Small intestine (tissue), 7 donors: ENCODE measurements at regions not wholly inside any gene's neighbourhood (a gene's known extent, or its start where the extent isn't known, plus 50 kb on each side); places are given as distances from the start of the nearest gene placed in this dataset.
"Not testable (repeated sequence)": the region's sequence is repeated elsewhere in the genome, so short reads cannot be mapped to it uniquely, and the experiment has no call there.

Experiments used
- DNase-seq, 2 donors: peaks; one replicate each; pipeline versions ENCODE4 v3.0.0 to v3.0.0-alpha.2; 2013
- FAIRE-seq: peaks from 2 replicates; lab custom pipeline; 2012; peaks lifted over from hg19 to GRCh38; lab: Jason Lieb, UNC
- H3K27ac ChIP-seq, 3 donors: one replicate each; pipeline ENCODE4 v1.5.1; 2013; ENCODE audit warnings: low read length in 2 of 3, mild to moderate bottlenecking in 2 of 3, control low read depth in 1 of 3, inconsistent platforms in 1 of 3, low read depth in 1 of 3, moderate library complexity in 1 of 3
- H3K27me3 ChIP-seq, 3 donors: one replicate each; pipeline ENCODE4 v1.6.1; 2013; ENCODE audit warnings: low read length in 3 of 3, inconsistent platforms in 1 of 3; ENCODE audit not compliant: control insufficient read depth in 3 of 3, insufficient read depth in 3 of 3
- H3K36me3 ChIP-seq, 3 donors: one replicate each; pipeline ENCODE4 v1.6.1; 2013; ENCODE audit warnings: low read length in 3 of 3, inconsistent platforms in 1 of 3, low read depth in 1 of 3, mild to moderate bottlenecking in 1 of 3, moderate library complexity in 1 of 3; ENCODE audit not compliant: control insufficient read depth in 3 of 3, insufficient read depth in 2 of 3
- H3K4me1 ChIP-seq, 3 donors: one replicate each; pipeline ENCODE4 v1.6.1; 2013; ENCODE audit warnings: low read length in 2 of 3, inconsistent platforms in 1 of 3, low read depth in 1 of 3, mild to moderate bottlenecking in 1 of 3, moderate library complexity in 1 of 3; ENCODE audit not compliant: control insufficient read depth in 3 of 3, insufficient read depth in 2 of 3
- H3K4me3 ChIP-seq, 3 donors: one replicate each; pipeline ENCODE4 v1.5.1; 2013; ENCODE audit warnings: low read length in 3 of 3, control low read depth in 1 of 3, inconsistent platforms in 1 of 3, low read depth in 1 of 3, mild to moderate bottlenecking in 1 of 3, moderate library complexity in 1 of 3
- H3K9me3 ChIP-seq, 2 donors: one replicate each; pipeline ENCODE4 v1.6.1; 2013; ENCODE audit warnings: low read depth in 1 of 2, low read length in 1 of 2; ENCODE audit not compliant: control insufficient read depth in 2 of 2, insufficient read depth in 1 of 2
- WGBS, 3 donors: extraction: QIAGEN DNeasy Blood & Tissue Kit; methylation state at CpG; one replicate each; pipeline ENCODE4 v1.1.7; 2013; 5-methylcytosine and 5-hydroxymethylcytosine counted together
- donor health status: healthy with polysubstance abuse.
- donor health status: control.
- donor health status: control.
- donor health status: Bipolar disorder and iron deficiency.
- donor health status: healthy.

DNA sequence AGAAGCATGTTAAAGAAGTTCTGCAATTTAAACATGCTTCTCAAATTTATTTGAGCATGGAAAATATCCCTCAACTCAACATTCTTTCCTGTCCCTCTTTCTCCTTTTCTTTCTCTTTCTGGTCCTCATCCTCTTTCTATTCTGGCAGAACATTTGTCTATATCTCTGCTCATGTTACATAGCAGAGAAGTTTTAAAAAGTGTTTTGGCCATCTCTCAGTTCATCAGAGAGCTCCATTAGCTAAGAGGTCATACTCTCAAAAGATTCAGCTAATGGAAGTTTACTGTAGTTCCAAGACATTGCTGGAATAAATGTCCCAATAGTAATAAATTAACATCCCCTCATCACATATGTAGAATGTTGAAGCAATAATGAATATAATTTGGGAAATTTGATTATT lies 53.5 kb downstream of the XCL2 start:
- DNase-seq: no peak
- no peak for FAIRE-seq
- Histone ChIP-seq H3K4me1 (peaks cover 0 to 2% (median 0%) of the 10 kb centered on the region in 3 donors), H3K9me3 (peaks cover 0 to 5% of the 10 kb centered on the region in 2 donors), H3K27ac (no peak overlapping the region), H3K36me3 (no peaks in the 10 kb centered on the region), H3K27me3 (no peaks in the 10 kb centered on the region), H3K4me3 (no peak overlapping the region)

GRCh38 chr1:168488138-168488537 lies 55.7 kb downstream of the XCL2 start:
- no peak for FAIRE-seq
- DNase-seq: no peak

GRCh38 chr1:168486820-168487219 lies 57.0 kb downstream of the XCL2 start:
- not testable (repeated sequence) for DNase-seq, H3K36me3 ChIP-seq, H3K27ac ChIP-seq, H3K27me3 ChIP-seq, FAIRE-seq, H3K9me3 ChIP-seq, H3K4me3 ChIP-seq, H3K4me1 ChIP-seq
- WGBS, 3 donors: 92 to 100% (median 100%) methylated on average over 1 of the region's 1 CpG

More at GRCh38 chr1:168488138-168488537, 55.7 kb downstream of the XCL2 start:
- H3K9me3 ChIP-seq: peaks cover 0 to 2% of the 10 kb centered on the region in 2 donors
- H3K36me3 ChIP-seq: no peaks in the 10 kb centered on the region
- no peak overlapping the region for H3K4me3 ChIP-seq
- no peaks in the 10 kb centered on the region for H3K27me3 ChIP-seq
- no peak overlapping the region for H3K27ac ChIP-seq
- peaks cover 0 to 2% (median 0%) of the 10 kb centered on the region in 3 donors for H3K4me1 ChIP-seq
- 31 to 39% (median 32%) methylated on average over 1 of the region's 1 CpG for WGBS, 3 donors

GRCh38 chr1:168485048-168485447 lies 58.7 kb downstream of the XCL2 start:
- Histone ChIP-seq H3K4me3 (no peak overlapping the region), H3K27me3 (no peaks in the 10 kb centered on the region), H3K9me3 (no peaks in the 10 kb centered on the region), H3K36me3 (no peaks in the 10 kb centered on the region), H3K27ac (no peak overlapping the region), H3K4me1 (peaks cover 0 to 6% (median 0%) of the 10 kb centered on the region in 3 donors)
- DNase-seq: no peak
- FAIRE-seq: no peak
- WGBS, 3 donors: 43 to 57% (median 54%) methylated on average over 5 of the region's 5 CpGs

- Histone ChIP-seq H3K4me3 (no peak overlapping the region), H3K4me1 (peaks cover 0 to 6% (median 0%) of the 10 kb centered on the region in 3 donors), H3K9me3 (no peaks in the 10 kb centered on the region), H3K36me3 (no peaks in the 10 kb centered on the region), H3K27ac (no peak overlapping the region), H3K27me3 (no peaks in the 10 kb centered on the region)
- no peak for DNase-seq
- no peak for FAIRE-seq
These were observed 59.7 kb downstream of the XCL2 start for GRCh38 chr1:168484083-168484482.

- no peaks in the 10 kb centered on the region for H3K9me3 ChIP-seq
- H3K4me3 ChIP-seq: no peak overlapping the region
- FAIRE-seq (no peak), DNase-seq (no peak)
- H3K27me3 ChIP-seq: no peaks in the 10 kb centered on the region
- 58 to 76% (median 72%) methylated on average over 1 of the region's 1 CpG for WGBS, 3 donors
- H3K27ac ChIP-seq: no peak overlapping the region
- peaks cover 0 to 6% (median 0%) of the 10 kb centered on the region in 3 donors for H3K4me1 ChIP-seq
- no peaks in the 10 kb centered on the region for H3K36me3 ChIP-seq
These were observed 60.3 kb downstream of the XCL2 start for GRCh38 chr1:168483539-168483938.

DNA sequence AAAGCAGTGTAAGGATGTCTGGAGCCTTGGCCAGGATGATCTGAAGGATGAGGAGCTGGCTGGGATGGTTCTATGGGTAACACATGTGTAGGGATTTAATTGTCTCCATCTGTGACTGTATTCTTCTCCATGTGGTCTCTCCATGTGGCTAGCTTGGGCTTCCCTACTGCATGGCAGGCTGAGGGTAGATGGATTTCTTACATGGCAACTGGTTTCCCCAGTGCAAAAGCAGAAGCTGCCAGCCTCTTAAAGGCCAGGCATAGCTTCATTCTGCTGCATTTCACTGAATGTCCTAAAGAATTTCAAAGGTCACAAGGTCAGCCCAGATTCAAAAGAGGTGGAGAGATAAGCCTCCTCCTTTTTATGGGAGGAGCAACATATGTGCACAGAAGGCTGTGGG lies 61.7 kb downstream of the XCL2 start:
- FAIRE-seq: no peak

DNA sequence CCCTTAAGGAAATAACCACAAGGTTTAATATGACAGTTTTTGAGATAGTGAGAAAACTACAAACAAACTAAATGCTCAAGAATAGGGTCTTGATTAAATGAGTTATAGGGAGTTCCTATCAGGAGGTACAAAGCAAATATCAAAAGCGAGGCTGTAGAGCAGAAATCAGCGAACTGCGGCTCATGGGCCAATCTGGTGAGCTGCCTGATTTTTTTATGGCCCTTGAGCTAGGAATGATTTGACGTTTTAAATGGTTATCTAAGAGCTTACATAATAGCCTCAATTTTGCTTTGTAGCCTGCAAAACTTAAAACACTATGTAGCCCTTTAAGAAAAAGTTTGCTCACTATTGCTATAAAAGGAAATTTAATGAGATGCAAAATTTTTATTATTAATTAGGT lies 62.2 kb downstream of the XCL2 start:
- Histone ChIP-seq H3K9me3 (no peaks in the 10 kb centered on the region), H3K27me3 (no peaks in the 10 kb centered on the region), H3K4me1 (peaks cover 0 to 6% (median 0%) of the 10 kb centered on the region in 3 donors), H3K4me3 (no peak overlapping the region), H3K27ac (no peak overlapping the region), H3K36me3 (no peaks in the 10 kb centered on the region)
- DNase-seq: no peak
- FAIRE-seq: no peak
- WGBS, 3 donors: 49 to 64% (median 49%) methylated on average over 4 of the region's 4 CpGs

More for the DNA sequence above, 61.7 kb downstream of the XCL2 start:
- no peaks in the 10 kb centered on the region for H3K9me3 ChIP-seq
- no peaks in the 10 kb centered on the region for H3K27me3 ChIP-seq
- no peaks in the 10 kb centered on the region for H3K36me3 ChIP-seq
- no peak overlapping the region for H3K27ac ChIP-seq
- no peak overlapping the region for H3K4me3 ChIP-seq
- DNase-seq: no peak
- H3K4me1 ChIP-seq: peaks cover 0 to 6% (median 0%) of the 10 kb centered on the region in 3 donors

DNA sequence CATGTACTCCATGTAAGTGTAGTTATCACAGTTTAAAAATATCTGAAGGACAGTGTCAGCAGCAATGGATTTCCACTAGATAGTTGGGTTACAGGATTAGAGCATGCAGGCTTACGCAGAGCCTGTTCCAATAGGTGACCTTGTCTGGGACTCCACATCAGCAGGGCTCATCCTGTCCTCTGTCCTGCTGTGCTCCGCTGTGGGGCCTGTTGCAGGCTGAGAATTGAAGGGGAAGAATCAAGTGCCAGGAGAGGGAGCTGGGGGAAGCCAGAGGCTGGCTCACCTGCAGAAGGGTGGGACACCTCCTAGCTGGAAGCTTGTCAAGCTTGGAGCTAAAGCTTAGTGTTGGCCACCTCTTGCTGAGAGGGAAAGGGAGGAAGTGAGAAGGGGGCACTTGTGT lies 62.8 kb downstream of the XCL2 start:
- Histone ChIP-seq H3K4me3 (no peak overlapping the region), H3K27ac (no peak overlapping the region), H3K36me3 (no peaks in the 10 kb centered on the region), H3K4me1 (peaks cover 0 to 6% (median 0%) of the 10 kb centered on the region in 3 donors), H3K27me3 (no peaks in the 10 kb centered on the region), H3K9me3 (no peaks in the 10 kb centered on the region)
- FAIRE-seq (no peak), DNase-seq (no peak)
- 95 to 100% (median 98%) methylated on average over 2 of the region's 2 CpGs for WGBS, 3 donors
